Keratinocyte (primary cell): ENCODE measurements at regions not wholly inside any gene's neighbourhood (a gene's known extent, or its start where the extent isn't known, plus 50 kb on each side); places are given as distances from the start of the nearest gene placed in this dataset.

Experiments used
- DNase-seq: peaks from one replicate; pipeline ENCODE4 v3.0.0-alpha.2; 2011; ENCODE audit warnings: low read depth, missing footprints, low spot score
- FAIRE-seq: peaks from 2 replicates; lab custom pipeline; 2011; peaks lifted over from hg19 to GRCh38; lab: Jason Lieb, UNC
- H2AFZ ChIP-seq: 2 replicates; pipeline ENCODE4 v1.6.0; 2012; ENCODE audit warnings: low read length, control low read depth, inconsistent platforms; ENCODE audit not compliant: control insufficient read depth
- H3K27ac ChIP-seq: 2 replicates; pipeline ENCODE4 v1.5.1; 2011; ENCODE audit warnings: low read length; ENCODE audit not compliant: control insufficient read depth, insufficient read depth
- H3K27me3 ChIP-seq: 3 replicates; pipeline ENCODE4 v1.6.0; 2011; ENCODE audit warnings: low read length; ENCODE audit not compliant: control insufficient read depth, insufficient read depth; ENCODE audit errors: extremely low read depth
- H3K36me3 ChIP-seq, 2 experiments: 2 replicates in 1 of 2; 3 replicates in 1 of 2; pipeline ENCODE4 v1.5.1; 2011; ENCODE audit warnings: low read length in 2 of 2, mild to moderate bottlenecking in 1 of 2; ENCODE audit not compliant: control insufficient read depth in 2 of 2, insufficient read depth in 2 of 2; ENCODE audit errors: extremely low read depth in 1 of 2
- H3K4me1 ChIP-seq: 3 replicates; pipeline ENCODE4 v1.5.1; 2011; ENCODE audit warnings: low read length; ENCODE audit not compliant: control insufficient read depth, insufficient read depth; ENCODE audit errors: extremely low read depth
- H3K4me2 ChIP-seq: 3 replicates; pipeline ENCODE4 v1.6.0; 2011; ENCODE audit warnings: low read depth, low read length; ENCODE audit not compliant: control insufficient read depth, insufficient read depth; ENCODE audit errors: extremely low read depth
- H3K4me3 ChIP-seq, 3 experiments: fragments of 200-600 bp in 1 of 3; sonication (generic) in 1 of 3; 2 replicates in 2 of 3; 3 replicates in 1 of 3; pipeline ENCODE4 v1.5.1; 2011 to 2016; ENCODE audit warnings: low read length in 3 of 3, mild to moderate bottlenecking in 3 of 3, control low read depth in 2 of 3, inconsistent platforms in 1 of 3, low read depth in 1 of 3, mixed read lengths in 1 of 3, mixed run types in 1 of 3, moderate library complexity in 1 of 3; ENCODE audit not compliant: control insufficient read depth in 2 of 3, insufficient read depth in 2 of 3; ENCODE audit errors: extremely low read depth in 1 of 3
- H3K79me2 ChIP-seq: 2 replicates; pipeline ENCODE4 v1.6.0; 2012; ENCODE audit warnings: low read length; ENCODE audit not compliant: control insufficient read depth, insufficient read depth
- H3K9ac ChIP-seq: 3 replicates; pipeline ENCODE4 v1.6.0; 2011; ENCODE audit warnings: low read length; ENCODE audit not compliant: control insufficient read depth, insufficient read depth; ENCODE audit errors: extremely low read depth
- H3K9me1 ChIP-seq: 3 replicates; pipeline ENCODE4 v1.6.0; 2011; ENCODE audit warnings: low read length; ENCODE audit not compliant: control insufficient read depth, insufficient read depth; ENCODE audit errors: extremely low read depth
- H3K9me3 ChIP-seq: 2 replicates; pipeline ENCODE4 v1.5.1; 2012; ENCODE audit warnings: low read depth, low read length; ENCODE audit not compliant: control insufficient read depth
- H4K20me1 ChIP-seq: 3 replicates; pipeline ENCODE4 v1.6.0; 2011; ENCODE audit warnings: low read length; ENCODE audit not compliant: control insufficient read depth, insufficient read depth; ENCODE audit errors: extremely low read depth
- EZH2 ChIP-seq: IDR thresholded peaks from one replicate; pipeline ENCODE4 v1.6.1; 2012; ENCODE audit warnings: inconsistent platforms, mild to moderate bottlenecking, low read length, moderate library complexity
- dilution Hi-C: fragments of 300-500 bp; cut with MboI; formaldehyde crosslinking; loops from one replicate; pipeline ENCODE4 v1.7.0; 2020; ENCODE audit warnings: low sequenced_read_pairs; ENCODE audit not compliant: extremely low pct_ligation_motif_present
- TF ChIP-seq, protein P1 (sequence below), 3 experiments: IDR thresholded peaks in 1 of 3; conservative IDR thresholded peaks in 1 of 3; optimal IDR thresholded peaks in 1 of 3; 2 replicates in 2 of 3; 3 replicates in 1 of 3; pipeline versions ENCODE3 to v1.5.1; 2011; ENCODE audit warnings: low read length in 3 of 3, mild to moderate bottlenecking in 3 of 3, moderate library complexity in 2 of 3, control low read depth in 1 of 3, inconsistent platforms in 1 of 3; ENCODE audit not compliant: insufficient read depth in 2 of 3; ENCODE audit errors: extremely low read depth in 1 of 3

DNA sequence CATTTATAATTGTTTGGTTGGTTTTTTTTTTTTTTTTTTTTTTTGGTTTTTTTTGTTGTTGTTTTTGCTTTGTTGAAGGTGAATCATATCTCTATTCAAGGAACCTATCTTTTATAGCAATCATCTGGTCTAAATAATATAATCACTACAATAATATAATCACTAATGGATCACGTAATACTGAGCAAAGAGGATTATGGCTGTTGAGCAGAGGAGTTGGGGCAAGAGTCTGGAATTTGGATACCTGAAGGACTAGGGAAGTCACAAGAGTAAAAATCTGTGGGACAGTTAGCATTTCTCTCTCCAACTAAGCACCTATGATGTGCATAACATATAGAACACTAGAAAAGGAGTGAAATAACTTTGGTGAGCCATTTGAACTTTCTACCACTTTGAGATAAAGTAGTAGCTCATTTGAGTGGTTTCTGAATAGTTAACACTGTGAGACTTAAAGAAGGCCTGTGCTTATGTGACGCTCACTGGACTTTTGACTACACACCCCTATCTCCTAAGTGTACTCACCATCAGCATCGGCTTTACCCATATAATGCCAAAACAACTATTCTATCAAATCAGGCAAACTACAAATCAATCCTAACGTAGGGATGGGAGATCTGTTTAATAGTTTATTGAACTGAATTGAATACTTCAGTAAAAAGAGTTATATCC, 564.9 kb upstream of the TUSC1 start:
- H3K27ac ChIP-seq: no peak overlapping the region
- H3K36me3 ChIP-seq: no peaks in the 10 kb centered on the region
- FAIRE-seq (no peak), DNase-seq (no peak)
- H3K9ac ChIP-seq: no peak overlapping the region
- H3K9me3 ChIP-seq: no peaks in the 10 kb centered on the region
- H3K4me1 ChIP-seq: no peaks in the 10 kb centered on the region
- dilution Hi-C loops: no loop called here
- H3K27me3 ChIP-seq: no peaks in the 10 kb centered on the region
- no peak overlapping the region for H3K4me2 ChIP-seq
- H3K4me3 ChIP-seq: no peak overlapping the region
- no peak overlapping the region for H2AFZ ChIP-seq
- H3K79me2 ChIP-seq: no peaks in the 10 kb centered on the region
- H4K20me1 ChIP-seq: no peaks in the 10 kb centered on the region
- H3K9me1 ChIP-seq: no peaks in the 10 kb centered on the region
- TF ChIP-seq, protein P1, sequence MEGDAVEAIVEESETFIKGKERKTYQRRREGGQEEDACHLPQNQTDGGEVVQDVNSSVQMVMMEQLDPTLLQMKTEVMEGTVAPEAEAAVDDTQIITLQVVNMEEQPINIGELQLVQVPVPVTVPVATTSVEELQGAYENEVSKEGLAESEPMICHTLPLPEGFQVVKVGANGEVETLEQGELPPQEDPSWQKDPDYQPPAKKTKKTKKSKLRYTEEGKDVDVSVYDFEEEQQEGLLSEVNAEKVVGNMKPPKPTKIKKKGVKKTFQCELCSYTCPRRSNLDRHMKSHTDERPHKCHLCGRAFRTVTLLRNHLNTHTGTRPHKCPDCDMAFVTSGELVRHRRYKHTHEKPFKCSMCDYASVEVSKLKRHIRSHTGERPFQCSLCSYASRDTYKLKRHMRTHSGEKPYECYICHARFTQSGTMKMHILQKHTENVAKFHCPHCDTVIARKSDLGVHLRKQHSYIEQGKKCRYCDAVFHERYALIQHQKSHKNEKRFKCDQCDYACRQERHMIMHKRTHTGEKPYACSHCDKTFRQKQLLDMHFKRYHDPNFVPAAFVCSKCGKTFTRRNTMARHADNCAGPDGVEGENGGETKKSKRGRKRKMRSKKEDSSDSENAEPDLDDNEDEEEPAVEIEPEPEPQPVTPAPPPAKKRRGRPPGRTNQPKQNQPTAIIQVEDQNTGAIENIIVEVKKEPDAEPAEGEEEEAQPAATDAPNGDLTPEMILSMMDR (optimal IDR thresholded peaks at IDR 0.05 in 1 of 3, IDR thresholded peaks at IDR 0.05 in 1 of 3, conservative IDR thresholded peaks at IDR 0.05 in 1 of 3; ENCODE audit: extremely low read depth in 1 of 3, insufficient read depth in 2 of 3, low read length in 3 of 3): no peak
- no peak for TF ChIP-seq EZH2

DNA sequence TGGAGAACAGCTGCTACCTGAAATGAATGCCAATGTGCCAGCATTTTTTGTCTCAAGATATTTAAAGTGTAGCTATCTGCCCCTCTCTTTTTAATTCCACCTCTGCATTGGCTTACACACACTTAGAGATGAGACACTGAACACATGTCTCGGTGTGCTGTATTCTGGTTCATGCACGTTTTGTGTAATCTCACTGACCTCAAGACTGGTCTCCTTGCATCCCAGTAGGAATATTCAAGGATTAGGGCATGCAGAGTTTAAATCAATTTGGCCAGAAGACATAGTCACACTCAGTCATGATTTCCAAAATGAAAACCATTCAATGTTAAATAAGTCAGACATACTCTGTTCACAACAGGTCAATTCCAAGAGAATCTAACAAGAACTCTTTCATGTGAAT, 561.8 kb upstream of the TUSC1 start:
- no peak for TF ChIP-seq EZH2
- TF ChIP-seq, protein P1 (optimal IDR thresholded peaks at IDR 0.05 in 1 of 3, IDR thresholded peaks at IDR 0.05 in 1 of 3, conservative IDR thresholded peaks at IDR 0.05 in 1 of 3; ENCODE audit: extremely low read depth in 1 of 3, insufficient read depth in 2 of 3, low read length in 3 of 3): no peak
- Histone ChIP-seq H3K79me2 (no peaks in the 10 kb centered on the region), H3K4me2 (no peak overlapping the region), H3K9me3 (no peaks in the 10 kb centered on the region), H3K27me3 (no peaks in the 10 kb centered on the region), H4K20me1 (no peaks in the 10 kb centered on the region), H3K9ac (no peak overlapping the region), H3K9me1 (no peaks in the 10 kb centered on the region), H2AFZ (no peak overlapping the region), H3K36me3 (no peaks in the 10 kb centered on the region), H3K27ac (no peak overlapping the region), H3K4me3 (no peak overlapping the region), H3K4me1 (no peaks in the 10 kb centered on the region)
- FAIRE-seq: peak; percentile 41
- no peak for DNase-seq
- dilution Hi-C loops: no loop called here
